ENCODE measurements at regions not wholly inside any gene's neighbourhood (a gene's known extent, or its start where the extent isn't known, plus 50 kb on each side); places are given as distances from the start of the nearest gene placed in this dataset.

GRCh38 chr20:52017669-52018317, 173.8 kb downstream of the ZFP64 start:
- TF ChIP-seq CTCF (IDR thresholded peaks at IDR 0.05) (no peak), POLR2AphosphoS5 (IDR thresholded peaks at IDR 0.05) (no peak)
